Astrocyte of the cerebellum (primary cell): ENCODE measurements at regions not wholly inside any gene's neighbourhood (a gene's known extent, or its start where the extent isn't known, plus 50 kb on each side); places are given as distances from the start of the nearest gene placed in this dataset.
A peak's percentile ranks its signal among the peaks of the same experiment; 100 is the strongest.

Source experiments
- DNase-seq: peaks from one replicate; pipeline ENCODE4 v3.0.0-alpha.2; 2011; ENCODE audit warnings: low read depth
- H3K4me3 ChIP-seq: 2 replicates; pipeline ENCODE4 v1.5.1; 2011; ENCODE audit warnings: mild to moderate bottlenecking, low read depth, low read length, moderate library complexity
- CTCF ChIP-seq: IDR thresholded peaks from 2 replicates; pipeline ENCODE4 v1.5.1; 2012; ENCODE audit warnings: low read length, low read depth, moderate library complexity, mild to moderate bottlenecking; ENCODE audit errors: missing control alignments
- in situ Hi-C: cut with HindIII; loops from 2 replicates; pipeline ENCODE4 v1.10.0; 2017; ENCODE audit warnings: low sequenced_read_pairs

- in situ Hi-C loops, result no loop called here
- TF ChIP-seq CTCF, result no peak
- H3K4me3 ChIP-seq, result no peak overlapping the region
- DNase-seq, result no peak
Observed at GRCh38 chr3:8444883-8445282, 56.7 kb upstream of the LMCD1 start.

- peak; percentile 98 for DNase-seq
- in situ Hi-C loops, result no loop called here
- no peak for TF ChIP-seq CTCF
- H3K4me3 ChIP-seq, result no peak overlapping the region
Observed at GRCh38 chr3:8445861-8446260, 55.8 kb upstream of the LMCD1 start.

DNA sequence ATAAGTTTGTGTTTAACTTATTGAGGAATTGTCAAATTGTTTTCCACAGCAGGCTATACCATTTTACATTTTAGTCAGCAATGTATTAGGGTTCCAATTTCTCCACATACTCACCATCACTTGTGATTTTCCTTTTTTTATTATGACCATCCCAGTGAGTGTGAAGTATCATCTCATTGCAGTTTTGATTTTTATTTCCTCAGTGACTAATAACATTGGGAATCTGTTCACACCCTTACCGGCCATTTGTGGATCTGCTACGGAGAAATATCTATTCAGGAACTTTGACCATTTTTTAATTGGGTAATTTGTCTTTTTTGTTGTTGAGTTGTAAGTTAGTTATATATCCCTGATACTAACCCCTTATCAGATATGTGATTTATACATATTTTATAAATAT lies 54.8 kb upstream of the LMCD1 start:
- no peak for DNase-seq
- no peak for TF ChIP-seq CTCF
- in situ Hi-C loops, result no loop called here
- no peak overlapping the region for H3K4me3 ChIP-seq

DNA sequence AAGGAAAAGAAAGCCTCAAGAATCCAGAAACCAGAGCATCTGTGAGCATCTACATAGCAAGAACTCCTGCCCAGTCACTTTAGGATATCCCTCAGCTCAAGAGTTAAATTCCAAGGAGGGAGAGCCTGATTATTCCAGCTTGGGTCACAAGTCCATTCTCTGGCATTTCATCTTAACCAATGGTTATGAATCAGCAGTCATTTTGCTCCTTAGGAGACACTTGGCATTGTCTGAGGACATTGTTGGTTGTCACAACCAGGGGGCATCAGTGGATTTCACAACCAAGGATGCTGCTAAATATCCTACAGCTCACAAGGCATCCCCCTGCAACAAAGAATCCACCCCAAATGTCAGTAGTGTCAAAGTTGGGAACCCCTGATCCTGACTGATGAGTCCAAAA lies 51.0 kb upstream of the LMCD1 start:
- DNase-seq, result no peak
- TF ChIP-seq CTCF, result no peak
- H3K4me3 ChIP-seq, result no peak overlapping the region
- in situ Hi-C loops, result no loop called here

GRCh38 chr3:8451696-8452095 lies 49.9 kb upstream of the LMCD1 start:
- in situ Hi-C loops, result no loop called here
- no peak overlapping the region for H3K4me3 ChIP-seq
- TF ChIP-seq CTCF, result no peak
- no peak for DNase-seq
